HG03442 (cell line): ENCODE measurements at regions not wholly inside any gene's neighbourhood (a gene's known extent, or its start where the extent isn't known, plus 50 kb on each side); places are given as distances from the start of the nearest gene placed in this dataset.

Experiments used
- ATAC-seq: cut with Tn5 transposase; IDR thresholded peaks from one replicate; pipeline ENCODE4 v1.9.1; 2021; ENCODE audit warnings: mild to moderate bottlenecking, moderate library complexity; ENCODE audit not compliant: unreplicated experiment

DNA sequence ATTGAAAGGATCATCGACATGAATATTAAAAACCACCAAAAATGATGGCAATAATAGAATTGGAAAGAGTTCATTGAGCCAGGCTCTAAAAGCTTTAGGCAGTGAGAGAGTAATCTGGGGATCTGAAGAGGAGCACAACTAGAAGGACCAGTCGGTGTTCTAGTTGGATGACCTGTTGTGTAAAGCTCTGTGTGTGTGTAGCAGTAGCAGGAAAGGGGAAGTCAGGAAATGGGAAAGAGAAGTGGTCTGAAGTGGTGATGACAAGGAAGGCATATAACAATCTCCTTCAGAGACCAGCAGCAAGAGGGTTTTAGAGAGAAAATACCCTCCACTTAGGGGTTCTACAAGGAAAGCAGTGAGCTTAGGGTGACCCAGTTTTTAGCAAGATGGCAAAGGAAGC lies 539.2 kb downstream of the HTR7 start:
- no peak for ATAC-seq

DNA sequence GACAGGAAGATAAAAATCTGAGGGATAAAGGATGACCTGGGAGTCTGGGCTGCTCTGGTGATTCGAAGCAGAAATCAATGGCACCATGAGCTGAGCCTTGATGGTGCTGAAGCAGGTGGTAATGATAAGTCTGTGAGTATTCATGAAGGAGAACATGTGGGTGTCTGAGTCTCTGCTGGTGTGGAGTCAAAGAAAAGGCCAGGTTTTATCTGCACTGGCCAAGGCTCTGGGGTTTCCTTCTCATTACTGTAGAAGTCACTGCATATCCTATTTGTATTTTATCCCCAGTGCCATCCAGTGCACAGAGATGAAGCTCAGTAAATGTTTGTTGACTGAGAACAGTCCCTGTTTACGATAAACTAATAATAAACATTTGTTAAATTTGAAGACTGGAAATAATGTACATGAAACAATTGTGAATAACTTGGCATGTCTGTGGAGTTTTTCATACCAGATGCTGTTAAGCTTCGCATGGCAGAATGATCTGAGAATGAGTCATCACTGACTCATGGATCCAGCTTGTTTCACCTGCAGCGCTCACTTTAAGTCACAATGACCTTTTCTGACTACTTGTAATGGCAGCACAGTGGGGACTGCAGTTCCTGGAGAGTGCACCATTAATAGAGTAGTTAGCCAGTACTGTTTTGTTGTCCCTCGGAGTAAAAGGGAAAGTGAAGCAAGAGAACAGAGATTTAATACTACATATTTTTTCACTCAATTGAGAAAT lies 538.5 kb downstream of the HTR7 start:
- ATAC-seq = peak; percentile 95

DNA sequence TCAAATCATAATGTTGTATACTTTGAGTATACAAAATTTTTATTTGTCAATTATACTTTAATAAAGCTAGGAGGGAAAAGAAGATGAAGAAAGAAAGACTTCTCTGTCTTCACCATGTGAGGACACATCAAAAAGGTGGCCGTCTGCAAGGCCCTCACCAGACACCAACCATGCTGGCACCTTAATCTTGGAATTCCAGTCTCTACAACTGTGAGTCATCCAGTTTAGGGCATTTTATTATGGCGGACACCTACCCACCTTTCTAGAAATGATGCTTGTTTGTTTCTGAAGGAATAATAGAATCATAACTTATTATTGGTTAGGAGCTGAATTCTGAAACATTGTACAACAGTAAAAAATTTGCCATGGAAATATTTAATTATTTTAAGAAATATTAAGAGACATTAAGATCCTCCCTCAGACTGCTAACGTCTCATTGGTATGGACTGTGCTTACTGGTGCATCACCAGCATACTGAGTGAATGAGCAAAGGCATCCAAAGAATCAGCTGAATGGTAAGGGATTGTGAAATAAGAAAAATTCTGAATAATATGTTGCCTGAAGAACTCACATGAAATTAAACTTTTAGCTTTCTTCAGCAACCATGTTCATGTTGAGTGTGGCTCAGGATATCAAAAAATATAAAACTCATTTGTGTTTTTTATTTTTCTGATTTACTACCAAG lies 536.6 kb downstream of the HTR7 start:
- ATAC-seq = no peak

DNA sequence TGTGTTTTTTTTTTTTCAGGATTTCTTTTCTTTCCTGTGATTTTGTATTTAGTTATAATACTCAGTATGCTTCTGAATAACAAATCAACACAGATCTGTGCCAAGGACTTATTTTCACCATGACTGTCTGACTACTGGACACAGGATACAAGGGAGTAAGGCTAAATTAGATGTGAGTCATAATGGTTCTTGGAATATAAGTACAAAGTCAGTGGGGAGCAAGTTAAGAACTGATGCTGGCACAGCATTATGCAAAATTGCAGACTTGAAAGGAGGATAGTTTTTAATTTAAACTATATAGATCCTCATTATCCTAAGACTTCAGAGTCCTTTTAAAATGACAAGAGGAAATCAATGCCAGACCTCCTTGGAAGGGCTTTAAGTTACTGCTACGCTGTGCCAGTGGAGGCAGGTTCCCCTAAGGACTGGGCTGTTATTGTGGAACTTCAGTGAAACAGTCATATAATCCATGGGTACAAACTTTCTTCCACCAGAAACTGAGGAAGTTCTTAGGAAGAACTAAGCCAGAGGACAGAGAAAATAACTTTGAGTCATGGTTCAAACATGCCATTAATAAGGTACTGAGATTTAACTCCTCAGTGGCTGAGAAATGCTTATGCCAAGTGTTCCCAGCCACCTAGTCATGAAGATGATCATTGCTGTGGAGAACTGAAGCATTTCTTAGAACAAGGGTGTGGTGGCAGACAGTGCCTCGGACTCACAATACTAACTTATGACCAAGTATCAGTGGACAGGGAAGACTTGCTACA lies 531.2 kb downstream of the HTR7 start:
- no peak for ATAC-seq

DNA sequence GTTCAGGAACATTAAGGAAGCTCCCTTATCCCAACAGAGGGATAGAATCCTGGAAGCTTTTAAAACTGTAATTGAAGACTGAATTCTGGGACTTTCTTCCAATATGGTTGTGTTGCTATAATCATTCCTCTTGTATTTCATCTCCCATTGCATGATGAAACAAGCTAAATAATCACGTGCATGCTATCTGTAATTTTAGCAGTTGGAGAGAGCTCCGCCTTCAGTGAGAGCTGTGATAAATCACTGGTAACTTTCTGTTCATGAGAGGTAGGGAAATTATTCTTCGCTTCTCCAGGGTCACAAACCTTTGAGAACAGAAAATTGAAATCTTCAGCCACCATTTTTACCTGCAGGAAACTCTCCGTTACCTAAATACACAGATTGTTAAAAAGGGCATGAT lies 530.2 kb downstream of the HTR7 start:
- no peak for ATAC-seq

DNA sequence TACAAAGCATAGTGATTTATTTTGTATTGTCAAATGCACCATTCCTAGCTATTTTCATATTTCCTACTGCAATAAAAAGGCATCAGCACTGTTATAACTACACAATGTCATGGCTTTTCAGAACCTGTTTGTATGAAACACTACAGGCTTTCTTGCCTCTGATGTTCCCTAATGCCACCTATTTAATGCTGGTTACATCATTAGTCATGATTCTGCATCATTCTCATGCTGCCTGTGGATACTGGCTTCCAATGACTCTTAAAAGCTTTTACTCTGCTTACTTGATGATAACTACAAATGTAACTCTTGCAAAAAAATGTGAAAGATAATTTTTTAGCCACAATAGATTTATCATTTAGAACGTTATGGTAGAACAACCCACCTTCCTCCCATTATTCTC lies 529.4 kb downstream of the HTR7 start:
- no peak for ATAC-seq

DNA sequence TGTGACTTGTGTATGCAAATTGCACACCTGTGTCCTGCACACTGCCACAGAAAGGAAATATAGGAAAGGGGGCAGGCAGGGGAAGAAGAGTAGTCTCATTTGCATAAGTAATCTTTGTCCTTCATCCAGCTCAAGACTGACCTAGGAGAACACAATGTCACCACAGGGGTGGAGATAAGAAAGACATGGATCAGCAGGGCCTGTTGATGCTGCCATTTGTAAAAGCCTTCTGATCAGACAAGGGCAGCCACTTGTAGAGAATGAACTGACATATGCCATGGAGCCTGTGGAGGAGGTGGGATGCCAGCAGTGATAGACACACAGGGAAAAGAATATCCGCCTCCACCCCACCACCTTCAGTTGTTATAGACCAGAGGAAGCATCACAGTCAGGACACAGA lies 528.9 kb downstream of the HTR7 start:
- no peak for ATAC-seq

DNA sequence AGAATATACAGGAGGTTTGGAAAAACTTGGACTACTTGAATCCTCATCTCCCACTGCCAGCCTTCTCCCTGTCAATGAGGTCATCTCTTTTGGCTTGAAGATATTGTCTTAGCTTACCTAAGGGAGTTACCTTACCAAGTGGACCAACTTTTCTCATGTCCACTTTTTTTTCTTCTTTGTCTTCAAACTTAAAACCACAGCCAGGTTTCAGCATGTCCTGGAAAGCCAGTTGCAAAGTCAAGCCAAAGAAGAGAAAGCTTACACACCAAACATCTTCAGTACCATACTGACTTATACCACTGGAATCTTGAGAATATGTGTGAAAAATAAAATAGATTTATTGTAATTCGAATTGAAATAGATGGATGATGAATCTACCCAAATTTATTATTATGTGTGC lies 520.5 kb downstream of the HTR7 start:
- no peak for ATAC-seq

DNA sequence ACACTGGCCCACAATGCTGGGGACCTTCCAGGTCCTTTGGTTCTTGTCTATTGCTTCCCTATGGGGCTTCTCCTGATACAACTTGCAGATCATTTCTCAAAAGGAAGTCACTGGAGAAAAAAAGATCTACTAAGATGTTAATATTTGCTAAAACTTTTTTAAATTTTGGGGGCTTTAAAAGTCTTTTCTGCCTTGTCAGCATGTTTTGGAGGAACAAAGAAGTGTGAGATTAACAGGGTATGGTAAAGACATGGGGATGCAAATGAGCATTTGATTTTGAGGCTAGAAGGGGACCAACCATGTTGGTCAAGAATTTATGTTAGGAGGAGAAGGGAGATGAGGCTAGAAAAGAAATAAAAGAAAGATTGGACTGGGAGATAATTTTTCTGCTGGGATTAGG lies 515.4 kb downstream of the HTR7 start:
- no peak for ATAC-seq

DNA sequence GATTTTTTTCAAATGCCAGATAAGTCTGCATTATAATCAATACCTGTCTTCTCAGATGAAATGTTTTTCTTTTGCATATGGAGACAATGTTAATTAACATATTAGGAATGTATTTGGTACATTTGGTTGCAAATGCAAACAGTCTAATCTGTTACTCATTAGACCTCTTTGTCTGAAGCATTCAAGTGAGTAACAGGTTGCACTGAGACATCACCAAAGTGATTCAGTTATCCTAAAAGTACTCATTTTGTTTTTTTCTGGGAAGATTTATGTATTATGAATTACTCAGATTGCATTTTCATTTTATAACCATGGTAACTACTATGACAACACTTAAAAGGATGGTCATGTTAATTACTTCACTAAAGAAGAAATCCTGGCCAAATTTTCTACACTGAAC lies 513.6 kb downstream of the HTR7 start:
- no peak for ATAC-seq

DNA sequence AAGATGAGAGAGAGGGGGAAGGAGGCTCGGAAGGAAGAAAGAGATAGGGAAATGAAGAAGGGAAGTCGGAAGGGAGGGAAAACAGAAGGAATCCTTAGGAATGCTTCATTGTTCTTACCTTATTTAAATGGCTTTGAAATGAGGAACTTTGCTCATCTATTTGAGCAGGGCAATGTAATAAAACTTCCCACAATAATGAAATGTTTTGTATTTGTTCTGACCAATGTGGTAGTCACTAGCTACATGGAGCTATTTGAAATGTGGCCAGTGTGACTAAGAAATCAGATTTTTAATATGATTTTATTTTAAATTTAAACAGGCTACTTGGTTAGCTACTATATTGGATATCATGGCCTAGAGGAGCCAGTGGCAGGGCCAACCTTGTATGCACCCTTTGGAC lies 510.6 kb downstream of the HTR7 start:
- no peak for ATAC-seq

DNA sequence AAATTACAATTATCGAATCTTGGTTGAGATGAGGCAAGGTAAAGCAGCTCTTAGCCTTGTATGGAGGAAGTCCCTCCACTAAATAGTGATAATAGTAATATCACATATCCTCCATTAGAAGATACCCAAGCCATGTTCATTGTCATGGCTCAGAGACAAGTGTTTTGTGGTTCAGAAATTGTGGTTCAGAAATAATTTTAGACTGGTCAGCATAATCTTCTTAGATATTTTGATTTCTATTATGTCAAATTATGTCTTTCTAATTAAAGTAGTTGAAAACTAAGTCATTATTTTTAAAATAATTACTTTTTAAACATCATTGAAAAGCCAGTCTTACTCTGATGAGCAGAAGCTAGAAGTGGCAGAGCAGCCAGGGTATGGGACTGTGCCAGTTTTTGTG lies 507.7 kb downstream of the HTR7 start:
- ATAC-seq = no peak

DNA sequence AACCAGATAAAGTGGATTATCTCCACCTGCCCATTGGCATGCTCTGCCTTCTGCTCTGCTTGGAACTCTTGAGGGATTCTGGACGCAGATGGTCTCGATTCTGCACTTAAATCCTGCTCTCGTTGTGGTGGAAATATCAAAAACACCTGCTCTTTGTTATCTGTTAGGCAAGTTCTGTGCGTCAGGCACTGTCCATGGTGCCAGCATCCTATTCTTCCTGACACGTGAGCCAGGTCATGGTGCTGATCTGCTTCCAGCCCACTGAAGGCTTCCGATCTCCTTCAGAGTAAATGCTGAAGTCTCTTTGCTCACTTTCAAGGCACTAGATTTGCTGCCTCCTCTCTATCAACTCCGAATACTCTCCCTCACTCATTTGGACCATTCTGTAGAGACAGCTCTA lies 505.6 kb downstream of the HTR7 start:
- no peak for ATAC-seq

DNA sequence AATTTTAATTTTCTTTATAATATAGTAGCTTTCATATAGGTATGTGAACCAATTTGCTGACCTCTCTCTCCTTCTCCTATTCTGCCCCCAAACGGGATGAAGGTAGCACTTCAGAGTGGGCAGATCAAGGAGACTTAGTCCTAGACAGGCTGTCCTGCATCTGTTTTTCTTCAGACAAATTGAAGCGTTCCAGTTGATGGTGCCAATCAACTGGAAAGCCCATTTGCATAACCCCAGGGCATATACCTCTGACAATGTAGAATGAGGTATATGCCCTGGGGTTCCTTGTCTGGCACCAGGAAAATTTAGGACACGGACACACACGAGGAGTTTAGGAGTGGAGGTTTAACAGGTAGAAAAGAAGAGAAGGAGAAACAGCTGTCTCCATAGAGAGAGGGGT lies 502.9 kb downstream of the HTR7 start:
- no peak for ATAC-seq

DNA sequence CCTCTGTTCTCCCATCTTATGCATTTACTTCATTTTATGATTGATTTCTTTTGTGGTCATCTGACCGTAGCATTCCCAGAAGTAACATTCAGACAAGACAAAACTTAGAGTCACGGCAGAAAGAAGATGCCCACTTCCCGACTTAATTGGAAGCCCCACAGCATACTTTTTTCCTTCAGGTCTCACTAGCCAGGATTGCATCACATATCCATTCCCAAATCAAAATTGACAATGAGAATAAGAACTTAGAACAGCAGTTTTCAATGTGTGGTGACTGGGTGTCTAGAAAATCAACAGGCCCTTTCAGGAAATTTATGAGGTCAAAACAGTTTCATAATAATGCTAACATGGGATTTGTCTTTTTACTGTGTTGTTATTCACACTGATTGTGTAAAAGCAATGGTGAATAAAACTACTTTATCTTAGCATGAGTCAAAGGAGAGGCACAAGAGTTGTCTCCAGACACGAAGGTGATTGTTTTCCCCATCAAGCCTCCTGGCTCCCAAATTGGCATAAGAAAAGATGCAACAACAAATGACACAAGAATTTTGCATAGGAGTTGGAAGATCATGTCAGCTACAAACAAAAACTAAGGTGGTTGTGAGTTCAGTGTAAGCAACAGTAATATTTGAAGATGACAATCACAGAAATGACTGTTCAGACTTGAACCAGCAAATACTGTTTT lies 493.9 kb downstream of the HTR7 start:
- ATAC-seq = no peak

DNA sequence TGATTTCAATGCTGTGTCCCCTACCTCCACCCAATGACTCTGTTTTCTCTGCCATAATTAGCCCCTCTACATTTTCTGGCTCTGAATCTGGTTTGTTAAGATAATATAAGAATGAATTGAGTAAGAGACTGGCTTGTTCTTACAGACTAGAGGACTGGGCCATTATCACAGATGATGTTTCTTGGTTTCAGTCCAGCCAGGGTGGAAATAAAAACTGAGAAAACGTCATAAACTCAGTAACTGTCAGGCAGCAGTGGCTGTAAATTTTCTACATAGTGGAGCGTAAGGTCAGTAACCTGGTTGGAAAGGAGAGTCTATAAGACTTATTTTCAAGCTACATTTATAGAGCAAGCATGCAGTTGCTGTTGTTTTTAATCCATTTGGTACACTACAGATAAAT lies 485.4 kb downstream of the HTR7 start:
- ATAC-seq = no peak

DNA sequence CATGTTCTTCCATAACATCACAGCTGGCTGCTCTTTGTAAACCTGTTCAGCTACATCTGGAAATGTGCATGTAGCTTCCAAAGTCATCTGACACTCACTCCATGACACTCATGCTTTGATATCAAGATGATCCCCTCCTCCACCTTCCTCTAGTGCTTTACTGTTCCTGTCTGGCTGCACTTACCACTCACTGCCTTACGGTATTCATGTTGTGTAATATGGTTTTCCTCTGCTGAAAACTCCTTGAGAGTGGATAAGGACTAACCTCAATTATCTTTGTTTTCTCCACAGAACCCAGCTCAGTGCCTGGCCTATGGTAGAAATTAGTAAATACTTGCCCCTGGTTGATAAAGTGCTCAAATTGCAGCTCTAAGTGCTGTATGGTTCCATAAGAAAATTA lies 483.9 kb downstream of the HTR7 start:
- ATAC-seq = no peak

DNA sequence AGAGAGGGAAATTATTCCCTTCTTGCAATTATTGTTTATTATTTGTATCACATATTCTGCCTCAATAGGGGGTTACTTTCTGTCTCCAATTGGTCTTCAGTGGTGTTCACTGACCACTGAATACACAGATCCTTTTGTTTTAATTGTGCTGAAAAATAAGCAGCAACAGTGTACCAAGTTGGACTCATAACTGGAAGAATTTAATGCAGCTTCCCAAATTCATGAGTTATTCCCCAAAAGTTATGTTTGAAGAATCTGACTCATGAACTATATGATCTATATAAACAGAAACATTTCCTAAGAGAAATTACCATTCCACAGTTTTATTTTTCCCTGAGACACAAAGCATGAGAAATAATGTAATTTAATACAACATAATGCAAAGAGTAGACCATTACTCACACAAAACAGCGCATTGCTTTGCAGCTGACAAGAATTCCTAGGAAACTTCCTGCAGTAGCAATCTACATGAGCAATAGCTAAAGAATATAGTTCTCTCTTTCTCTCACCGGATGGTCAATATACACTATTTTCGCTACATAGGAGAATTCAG lies 479.2 kb downstream of the HTR7 start:
- no peak for ATAC-seq

DNA sequence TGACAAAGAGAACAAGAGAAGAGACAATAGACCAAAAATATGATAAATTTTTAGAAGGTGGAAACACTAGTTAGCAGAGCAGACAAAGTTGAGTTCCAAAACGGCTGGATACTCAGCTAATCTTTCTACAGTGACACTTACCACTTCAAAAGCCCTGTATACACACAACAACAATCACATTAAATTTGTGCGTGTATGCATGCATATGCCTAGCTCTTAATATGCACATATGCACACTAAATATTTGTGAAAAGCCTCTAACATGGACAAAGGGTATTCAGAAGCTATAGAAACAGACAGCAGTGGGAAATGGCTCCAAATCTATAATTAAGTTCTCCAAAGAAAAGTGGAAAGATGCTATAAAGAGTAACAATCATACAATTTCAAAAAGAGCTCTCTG lies 476.4 kb downstream of the HTR7 start:
- ATAC-seq = no peak

DNA sequence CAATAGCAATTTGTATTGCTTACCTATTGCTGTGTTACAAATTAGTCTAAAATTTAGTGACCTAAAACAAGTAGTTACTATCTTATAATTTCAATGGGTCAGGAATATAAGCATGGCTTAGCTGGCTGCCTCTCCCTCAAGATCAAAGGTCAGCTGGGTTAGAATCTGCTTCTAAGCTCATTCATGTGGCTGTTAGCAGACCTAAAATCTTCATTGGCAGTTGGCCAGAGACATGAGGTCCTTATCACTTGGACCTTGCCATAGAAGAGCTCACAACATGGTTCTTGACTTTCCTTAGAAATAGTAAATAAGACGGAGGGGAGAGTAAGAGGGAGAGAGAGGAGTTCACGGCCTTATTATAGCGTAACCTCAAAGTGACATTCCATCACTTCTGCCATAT lies 468.0 kb downstream of the HTR7 start:
- ATAC-seq = no peak

DNA sequence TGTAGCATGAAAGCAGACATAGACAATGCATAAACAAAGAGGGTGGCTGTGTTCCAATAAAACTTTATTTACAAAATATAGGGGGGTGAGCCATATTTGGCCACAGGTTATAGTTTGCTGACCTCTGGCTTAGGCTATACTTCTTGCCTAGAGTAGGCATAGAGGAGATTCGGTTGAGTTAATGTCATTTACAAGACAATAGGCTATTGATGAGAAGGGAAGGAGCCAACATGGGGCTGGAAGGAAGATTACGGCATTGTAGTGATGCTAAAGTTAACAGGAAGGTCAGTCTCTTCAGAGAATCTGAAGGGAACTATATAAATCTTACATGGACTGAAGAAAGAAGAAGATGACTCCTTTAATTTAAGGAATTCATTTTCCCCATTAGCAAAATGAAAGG lies 463.5 kb downstream of the HTR7 start:
- no peak for ATAC-seq
